Lower leg skin (tissue), 3 donors: ENCODE measurements at regions not wholly inside any gene's neighbourhood (a gene's known extent, or its start where the extent isn't known, plus 50 kb on each side); places are given as distances from the start of the nearest gene placed in this dataset.

ENCODE experiments used
- CTCF ChIP-seq, 3 donors: fragments of 450-650 bp; IDR thresholded peaks; one replicate each; pipeline ENCODE4 v1.5.1; 2016; ENCODE audit warnings: antibody characterized with exemption in 3 of 3, mild to moderate bottlenecking in 3 of 3, moderate library complexity in 2 of 3
- POLR2A ChIP-seq, 2 donors: fragments of 450-650 bp; IDR thresholded peaks; one replicate each; pipeline ENCODE4 v1.6.1; 2016 to 2017; ENCODE audit warnings: antibody characterized with exemption in 2 of 2, mild to moderate bottlenecking in 1 of 2, moderate library complexity in 1 of 2

GRCh38 chr1:95728841-95729240 is 494.8 kb downstream of the RWDD3 start:
- TF ChIP-seq CTCF (IDR thresholded peaks at IDR 0.05) (no peak), POLR2A (IDR thresholded peaks at IDR 0.05) (no peak)
